ENCODE measurements at regions not wholly inside any gene's neighbourhood (a gene's known extent, or its start where the extent isn't known, plus 50 kb on each side); places are given as distances from the start of the nearest gene placed in this dataset.
"Not testable (repeated sequence)": the region's sequence is repeated elsewhere in the genome, so short reads cannot be mapped to it uniquely, and the experiment has no call there.

DNA sequence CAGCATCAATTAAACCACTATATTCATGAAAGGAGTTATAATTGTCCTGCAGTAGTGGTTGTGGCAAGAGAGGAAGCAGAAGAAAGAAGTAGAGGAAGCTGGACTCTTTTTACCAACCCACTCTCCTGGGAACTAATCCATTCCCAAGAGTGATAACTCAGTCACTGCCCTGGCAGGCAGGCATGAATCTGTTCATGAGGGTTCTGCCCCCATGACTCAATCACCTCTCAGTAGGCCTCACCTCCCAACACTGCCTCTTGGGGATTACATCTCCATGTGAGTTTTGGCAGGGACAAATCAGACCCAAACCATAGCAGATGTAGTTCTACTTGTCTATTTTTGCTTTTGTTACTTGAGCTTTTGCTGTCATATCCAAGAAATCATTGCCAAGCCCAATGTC is 232.7 kb upstream of the MAP2 start:
- no peak for DNase-seq

DNA sequence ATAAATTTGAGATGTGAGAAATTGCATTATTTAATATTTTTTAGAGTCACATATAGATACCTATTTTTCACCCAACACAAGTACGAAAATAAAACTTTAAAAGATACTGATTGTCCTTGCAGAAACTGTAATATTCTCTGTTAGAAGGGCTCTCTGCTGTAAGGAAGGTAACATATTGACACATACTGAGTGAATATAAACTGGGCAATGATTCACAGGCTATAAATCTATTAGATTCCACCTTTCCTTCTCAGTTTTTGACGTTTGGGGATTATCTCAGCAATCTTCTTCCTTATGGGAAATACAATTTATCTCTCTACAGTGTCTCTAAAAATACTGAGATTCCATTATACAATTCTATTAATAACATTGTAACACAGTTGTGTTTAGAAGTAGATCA is 229.1 kb upstream of the MAP2 start:
- DNase-seq, result no peak

DNA sequence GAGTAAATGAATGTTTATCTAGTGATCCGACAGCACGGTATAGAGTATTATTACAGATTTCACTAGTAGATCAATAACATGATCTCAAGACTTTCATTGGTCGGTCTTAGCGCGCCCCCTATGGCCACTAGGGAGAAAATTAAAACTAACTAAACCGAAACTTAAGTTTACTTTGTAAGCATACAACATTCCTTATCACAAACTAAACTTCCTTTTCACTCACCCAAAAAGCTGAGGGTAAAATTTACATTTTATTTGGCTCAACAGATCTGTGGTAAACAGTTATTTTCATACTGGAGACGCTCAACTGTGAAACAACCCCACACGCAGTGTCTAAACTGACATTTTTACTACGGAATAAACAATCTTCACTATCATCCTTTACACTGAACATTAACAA is 215.6 kb upstream of the MAP2 start:
- peak; percentile 36 for DNase-seq

DNA sequence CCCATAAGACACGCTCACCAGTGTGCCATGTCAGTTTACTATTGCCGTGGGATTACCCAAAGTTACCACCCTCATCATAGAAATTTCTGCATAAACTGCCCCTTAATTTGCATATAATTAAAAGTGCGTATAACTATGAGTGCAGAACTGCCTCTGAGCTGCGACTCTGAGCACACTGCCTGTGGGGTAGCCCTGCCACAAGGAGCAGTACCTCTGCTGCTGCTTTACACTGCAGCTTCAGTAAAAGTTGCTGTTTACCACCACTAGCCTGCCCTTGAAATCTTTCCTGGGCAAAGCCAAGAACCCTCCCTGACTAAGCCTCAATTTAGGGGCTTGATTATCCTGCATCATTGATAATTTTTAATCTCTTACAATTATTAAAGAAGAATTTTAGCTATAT is 213.9 kb upstream of the MAP2 start:
- no peak for DNase-seq

DNA sequence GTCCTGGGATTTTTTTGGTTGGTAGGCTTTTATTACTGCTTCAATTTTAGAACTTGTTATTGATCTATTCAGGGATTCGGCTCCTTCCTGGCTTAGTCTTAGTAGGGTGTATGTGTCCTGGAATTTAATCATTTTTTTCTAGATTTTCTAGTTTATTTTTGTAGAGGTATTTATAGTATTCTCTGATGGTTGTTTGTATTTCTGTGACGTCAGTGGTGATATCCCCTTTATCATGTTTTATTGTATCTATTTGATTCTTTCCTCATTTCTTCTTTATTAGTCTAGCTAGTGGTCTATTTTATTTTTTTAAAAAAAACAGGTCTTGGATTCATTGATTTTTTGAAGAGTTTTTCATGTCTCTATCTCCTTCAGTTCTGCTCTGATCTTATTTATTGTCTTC is 193.3 kb upstream of the MAP2 start:
- no peak for DNase-seq

DNA sequence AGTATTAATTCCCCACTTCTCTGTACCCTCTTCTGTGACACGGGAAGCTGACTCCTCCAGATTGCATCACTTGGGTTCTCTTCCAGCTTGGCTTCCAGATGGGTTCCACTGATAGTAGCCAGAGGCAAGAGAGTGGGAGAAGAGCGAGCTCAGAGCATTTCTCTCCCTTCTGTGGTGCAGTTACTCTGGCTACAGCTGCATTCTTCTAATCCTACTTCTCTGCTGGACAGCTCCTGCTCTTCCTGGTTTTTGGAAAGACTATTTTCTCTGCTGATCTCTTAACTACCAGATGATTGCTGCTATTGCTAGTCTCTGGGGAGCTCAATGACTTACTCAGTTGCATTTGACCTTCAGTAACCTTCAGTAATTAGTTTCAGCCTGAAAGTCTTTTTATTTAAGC is 187.5 kb upstream of the MAP2 start:
- DNase-seq, result no peak

DNA sequence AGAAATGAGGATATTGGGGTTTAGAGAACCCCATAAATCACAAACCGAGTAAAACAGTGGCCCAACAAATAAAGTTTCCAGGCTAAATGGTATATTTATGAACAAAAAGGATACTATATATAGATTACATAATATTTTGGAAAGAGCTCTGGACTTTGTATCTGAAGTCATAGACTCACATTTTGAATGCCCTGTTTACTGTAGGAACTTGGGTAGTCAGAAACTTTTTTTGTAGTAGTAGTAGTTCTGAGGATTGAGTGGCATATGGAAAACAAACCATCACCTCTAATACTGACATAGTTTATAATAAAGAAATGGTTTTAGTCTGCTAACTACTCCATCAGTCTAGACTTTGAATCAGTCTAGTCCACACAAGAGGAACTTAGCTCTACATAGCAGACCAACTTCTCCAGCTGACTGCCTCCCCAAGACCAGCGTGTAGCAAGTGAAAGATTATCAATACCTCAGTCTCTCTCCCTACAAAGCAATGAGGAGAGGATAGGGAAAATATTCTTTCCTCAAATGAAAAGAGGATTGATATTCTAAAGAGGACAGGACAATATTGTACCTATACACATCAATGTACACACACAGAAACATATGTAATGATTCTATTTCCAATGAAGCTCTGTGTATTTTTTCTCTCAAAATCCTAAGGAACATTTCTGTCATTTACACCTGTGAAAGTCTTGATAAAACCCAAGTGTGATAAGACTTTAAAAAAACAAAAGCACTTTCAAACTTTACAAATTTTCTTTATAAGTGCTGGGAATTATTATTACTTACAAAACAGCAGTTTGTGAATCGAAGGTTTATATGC is 184.9 kb upstream of the MAP2 start:
- DNase-seq, result no peak

DNA sequence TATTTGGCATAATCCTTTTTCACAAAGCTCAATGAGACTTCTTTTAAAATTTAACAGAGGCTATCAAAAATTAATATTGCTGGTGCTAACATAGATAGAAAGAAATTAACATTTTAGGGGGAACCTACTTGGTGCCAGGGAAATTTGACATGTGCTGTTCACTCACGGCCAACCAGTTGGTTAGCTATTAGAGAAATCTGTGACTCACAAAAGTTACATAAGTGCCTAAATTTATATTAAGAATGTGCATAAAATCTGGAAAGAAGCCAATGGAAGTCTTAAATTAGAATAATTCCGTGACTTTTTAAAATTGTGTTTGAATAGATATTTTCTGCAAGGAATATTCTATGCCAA is 184.3 kb upstream of the MAP2 start:
- no peak for DNase-seq

DNA sequence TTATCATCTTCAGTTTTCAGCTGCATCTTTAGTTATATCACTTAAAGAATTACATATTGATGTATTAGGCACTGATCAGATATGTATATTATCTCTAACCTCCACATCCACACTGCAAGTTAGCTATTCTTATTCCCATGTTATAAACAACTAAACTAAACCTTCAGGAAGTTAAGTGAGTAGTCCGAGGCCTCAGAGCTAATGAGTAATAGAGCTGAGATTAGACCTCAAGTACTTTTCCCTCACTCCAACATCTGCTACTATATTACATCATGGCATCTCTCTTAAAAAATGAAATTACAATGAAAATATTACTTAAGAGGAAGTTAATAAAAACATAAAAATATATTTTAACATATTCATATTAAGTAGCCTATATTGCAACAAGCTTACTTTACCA is 183.6 kb upstream of the MAP2 start:
- DNase-seq, result no peak

DNA sequence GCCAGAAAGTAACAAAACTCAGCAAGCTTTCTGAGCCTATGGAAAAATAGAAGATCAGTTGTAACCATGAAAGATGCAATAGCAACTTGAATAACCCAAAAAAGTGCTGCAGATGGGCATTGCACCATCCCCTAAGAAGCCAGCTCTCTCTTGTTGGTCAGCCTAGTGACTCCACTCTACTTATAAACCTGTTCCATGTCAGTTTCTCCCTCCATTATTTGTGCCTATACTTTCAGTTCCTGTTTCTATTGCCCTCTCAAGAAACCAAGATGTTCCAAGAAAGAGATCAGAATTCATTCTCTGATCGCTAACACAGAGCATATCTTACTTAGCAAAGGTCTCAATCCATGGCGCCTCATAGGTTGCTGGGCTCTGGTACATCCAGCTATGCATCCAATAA is 170.3 kb upstream of the MAP2 start:
- DNase-seq, result no peak

DNA sequence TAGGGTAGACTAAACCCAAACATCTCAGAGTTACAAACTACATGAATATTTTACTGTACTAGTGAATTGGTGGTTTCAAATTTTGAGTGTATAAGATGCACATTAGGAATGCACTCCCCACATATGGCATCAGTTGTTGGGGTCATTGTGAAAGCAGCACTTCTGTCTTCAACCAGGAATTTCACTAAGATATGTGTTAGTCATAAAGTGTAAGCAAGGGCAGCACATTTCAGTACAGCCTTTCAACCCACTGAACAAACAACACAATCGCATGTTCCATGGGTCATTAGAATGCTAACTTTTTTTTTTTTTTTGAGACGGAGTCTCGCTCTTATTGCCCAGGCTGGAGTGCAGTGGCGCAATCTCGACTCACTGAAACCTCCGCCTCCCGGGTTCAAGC is 164.1 kb upstream of the MAP2 start:
- no peak for DNase-seq

DNA sequence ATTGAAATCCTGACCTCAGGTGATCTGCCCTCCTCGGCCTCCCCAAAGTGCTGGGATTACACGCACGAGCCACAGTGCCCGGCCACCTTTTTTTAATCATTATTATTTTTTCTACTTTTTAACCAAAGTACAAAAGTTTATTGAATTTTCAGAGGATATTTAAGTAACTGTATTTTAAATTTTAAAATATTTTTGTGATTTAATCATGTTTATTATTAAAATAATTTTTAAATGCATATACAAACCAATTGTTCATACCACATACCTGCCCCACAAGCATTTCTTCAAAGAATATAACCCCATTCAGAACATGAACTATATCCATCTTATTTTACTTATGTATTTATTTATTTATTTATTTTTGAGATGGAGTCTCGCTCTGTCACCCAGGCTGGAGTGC is 163.6 kb upstream of the MAP2 start:
- no peak for DNase-seq

DNA sequence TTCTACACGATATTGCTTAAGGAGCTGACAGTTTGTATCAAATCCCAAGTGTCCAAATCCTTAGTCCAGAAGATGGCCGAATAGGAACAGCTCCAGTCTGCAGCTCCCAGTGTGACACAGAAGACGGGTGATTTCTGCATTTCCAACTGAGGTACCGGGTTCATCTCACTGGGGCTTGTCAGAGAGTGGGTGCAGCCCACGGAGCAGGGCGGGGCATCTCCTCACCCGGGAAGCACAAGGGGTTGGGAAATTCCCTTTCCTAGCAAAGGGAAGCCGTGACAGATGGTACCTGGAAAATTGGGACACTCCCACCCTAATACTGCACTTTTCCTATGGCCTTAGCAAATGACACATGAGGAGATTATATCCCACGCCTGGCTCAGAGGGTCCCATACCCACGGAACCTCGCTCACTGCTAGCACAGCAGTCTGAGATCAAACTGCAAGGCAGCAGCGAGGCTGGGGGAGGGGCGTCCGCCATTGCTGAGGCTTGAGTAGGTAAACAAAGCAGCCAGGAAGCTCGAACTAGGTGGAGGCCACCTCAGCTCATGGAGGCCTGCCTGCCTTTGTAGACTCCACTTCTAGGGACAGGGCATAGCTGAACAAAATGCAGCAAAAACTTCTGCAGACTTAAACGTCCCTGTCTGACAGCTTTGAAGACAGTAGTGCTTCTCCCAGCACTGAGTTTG is 162.3 kb upstream of the MAP2 start:
- DNase-seq, result not testable (repeated sequence)

DNA sequence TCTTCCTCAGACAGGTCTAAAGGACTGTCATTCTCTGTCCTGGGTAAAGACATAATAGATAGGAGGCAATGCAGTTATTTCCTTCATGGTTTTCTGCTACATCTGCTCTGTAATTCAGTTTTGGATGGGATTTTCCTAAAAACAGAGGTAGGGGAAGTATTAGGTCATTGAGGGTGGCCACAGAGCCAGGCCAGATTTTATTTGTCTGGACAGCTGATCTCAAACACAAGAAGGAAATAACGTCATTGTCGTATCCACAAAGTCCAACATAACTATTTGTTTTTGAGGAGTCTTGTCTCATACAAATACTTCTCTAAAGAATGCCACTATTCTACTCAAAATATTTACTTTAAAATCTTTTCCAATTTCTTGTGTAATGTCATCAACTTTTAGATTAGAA is 154.8 kb upstream of the MAP2 start:
- DNase-seq, result no peak

DNA sequence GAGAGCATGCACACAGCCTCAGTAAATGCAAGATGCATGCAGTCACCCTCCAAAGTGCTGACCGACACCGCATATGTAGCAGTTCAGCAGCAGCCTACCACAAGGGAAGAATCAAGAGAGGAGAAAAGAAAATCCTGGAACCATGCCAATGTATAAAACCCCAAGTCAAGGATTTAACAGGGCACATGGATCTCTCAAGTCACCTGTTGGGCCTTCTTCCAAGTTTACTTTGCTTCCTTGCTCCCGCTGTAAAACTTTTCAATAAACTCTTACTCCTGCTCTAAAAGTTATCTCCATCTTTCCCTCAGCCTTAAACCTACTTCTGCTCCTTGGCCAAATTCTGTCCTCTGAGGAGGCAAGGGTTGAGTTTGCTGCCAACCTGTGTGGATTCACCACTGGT is 147.8 kb upstream of the MAP2 start:
- no peak for DNase-seq

DNA sequence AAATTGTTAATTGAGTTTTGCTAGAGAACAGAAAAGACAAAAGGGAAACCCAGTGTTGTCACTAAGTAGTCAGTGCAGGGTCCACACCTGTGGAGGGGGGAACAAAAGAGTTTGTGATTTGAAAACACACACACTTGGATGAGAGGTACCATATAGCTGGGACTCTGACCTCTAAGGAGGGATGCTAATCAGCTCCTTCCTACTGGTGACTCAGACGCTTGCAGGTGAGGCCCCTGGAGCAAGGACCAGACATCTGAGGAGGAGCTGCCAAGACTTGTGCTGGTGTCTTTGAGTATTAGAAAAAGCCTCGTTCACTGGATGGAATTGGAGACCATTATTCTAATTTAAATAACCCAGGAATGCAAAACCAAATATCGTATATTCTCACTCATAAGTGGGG is 146.4 kb upstream of the MAP2 start:
- DNase-seq, result no peak

DNA sequence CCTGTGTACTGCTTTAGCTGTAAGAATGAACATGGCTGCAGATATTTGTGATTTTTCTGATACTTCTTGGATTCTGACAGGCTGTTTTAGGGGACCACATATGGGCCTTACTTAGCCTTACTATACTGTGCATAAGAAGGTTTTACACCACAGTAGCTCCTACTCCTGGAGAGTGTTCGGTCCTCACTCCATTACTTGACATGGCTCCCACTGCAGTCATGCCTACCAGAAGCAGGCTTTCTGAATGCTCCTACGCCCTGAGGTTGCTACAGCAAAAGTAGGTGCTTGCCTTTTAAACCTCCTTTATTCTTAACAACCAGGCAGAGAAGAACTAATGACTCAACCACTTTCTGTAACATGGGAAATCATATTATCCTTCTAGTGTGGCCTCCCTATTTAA is 125.2 kb upstream of the MAP2 start:
- DNase-seq, result no peak

DNA sequence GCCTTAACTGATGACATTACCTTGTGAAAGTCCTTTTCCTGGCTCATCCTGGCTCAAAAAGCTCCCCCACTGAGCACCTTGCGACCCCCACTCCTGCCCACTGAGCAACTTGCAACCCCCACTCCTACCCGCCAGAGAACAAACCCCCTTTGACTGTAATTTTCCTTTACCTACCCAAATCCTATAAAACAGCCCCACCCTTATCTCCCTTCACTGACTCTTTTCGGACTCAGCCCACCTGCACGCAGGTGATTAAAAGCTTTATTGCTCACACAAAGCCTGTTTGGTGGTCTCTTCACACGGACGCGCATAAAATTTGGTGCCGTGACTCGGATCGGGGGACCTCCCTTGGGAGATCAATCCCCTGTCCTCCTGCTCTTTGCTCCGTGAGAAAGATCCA is 124.4 kb upstream of the MAP2 start:
- not testable (repeated sequence) for DNase-seq

DNA sequence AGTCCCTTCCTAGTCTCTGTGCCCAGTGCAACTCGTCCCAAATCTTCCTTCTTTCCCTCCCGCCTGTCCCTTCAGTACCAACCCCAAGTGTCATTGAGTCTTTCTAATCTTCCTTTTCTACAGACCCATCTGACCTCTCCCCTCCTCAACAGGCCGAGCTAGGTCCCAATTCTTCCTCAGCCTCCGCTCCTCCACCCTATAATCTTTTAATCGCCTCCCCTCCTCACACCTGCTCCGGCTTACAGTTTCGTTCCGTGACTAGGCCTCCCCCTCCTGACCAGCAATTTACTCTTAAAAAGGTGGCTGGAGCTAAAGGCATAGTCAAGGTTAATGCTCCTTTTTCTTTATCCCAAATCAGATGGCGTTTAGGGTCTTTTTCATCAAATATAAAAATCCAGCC is 123.1 kb upstream of the MAP2 start:
- DNase-seq, result not testable (repeated sequence)

DNA sequence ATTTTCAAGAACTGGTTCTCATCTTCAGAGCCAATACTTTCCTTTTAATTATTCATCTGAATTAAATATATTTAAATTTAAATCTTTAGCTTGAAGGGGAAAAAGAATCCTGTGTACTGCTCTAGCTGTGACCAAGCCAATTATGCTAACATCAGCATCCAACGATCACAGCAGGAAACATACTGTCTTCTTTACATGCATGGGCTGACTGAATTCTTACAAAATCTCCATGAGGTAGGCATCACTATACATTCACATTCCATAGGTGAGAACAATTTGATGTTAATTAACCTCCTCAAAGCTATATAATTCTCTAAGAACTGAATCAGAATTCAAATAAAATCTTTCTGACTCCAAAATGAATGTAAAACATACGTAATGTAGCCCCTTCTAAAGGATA is 118.8 kb upstream of the MAP2 start:
- DNase-seq, result no peak

DNA sequence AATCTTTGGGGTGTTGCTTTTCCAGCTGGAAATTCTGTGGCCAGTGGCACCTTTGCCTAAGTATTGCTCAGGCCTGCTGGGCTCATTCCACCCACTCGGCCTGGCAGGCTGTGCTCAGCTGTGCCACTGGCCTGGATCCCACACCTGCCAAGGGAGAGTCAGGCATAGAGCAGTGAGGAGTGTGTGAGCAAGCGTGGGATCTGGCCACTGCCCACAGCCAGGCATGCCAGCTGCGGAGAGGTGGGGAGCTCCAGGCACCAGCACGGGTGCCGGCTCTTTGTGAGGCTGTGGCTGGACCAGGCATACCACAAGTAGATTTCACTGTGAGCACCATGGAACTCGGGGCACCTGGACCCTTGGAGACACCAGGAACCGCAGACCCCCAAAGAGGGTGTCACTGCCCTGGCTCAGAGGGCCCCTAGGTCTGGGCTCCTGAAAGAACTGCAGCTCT is 118.1 kb upstream of the MAP2 start:
- DNase-seq, result no peak

DNA sequence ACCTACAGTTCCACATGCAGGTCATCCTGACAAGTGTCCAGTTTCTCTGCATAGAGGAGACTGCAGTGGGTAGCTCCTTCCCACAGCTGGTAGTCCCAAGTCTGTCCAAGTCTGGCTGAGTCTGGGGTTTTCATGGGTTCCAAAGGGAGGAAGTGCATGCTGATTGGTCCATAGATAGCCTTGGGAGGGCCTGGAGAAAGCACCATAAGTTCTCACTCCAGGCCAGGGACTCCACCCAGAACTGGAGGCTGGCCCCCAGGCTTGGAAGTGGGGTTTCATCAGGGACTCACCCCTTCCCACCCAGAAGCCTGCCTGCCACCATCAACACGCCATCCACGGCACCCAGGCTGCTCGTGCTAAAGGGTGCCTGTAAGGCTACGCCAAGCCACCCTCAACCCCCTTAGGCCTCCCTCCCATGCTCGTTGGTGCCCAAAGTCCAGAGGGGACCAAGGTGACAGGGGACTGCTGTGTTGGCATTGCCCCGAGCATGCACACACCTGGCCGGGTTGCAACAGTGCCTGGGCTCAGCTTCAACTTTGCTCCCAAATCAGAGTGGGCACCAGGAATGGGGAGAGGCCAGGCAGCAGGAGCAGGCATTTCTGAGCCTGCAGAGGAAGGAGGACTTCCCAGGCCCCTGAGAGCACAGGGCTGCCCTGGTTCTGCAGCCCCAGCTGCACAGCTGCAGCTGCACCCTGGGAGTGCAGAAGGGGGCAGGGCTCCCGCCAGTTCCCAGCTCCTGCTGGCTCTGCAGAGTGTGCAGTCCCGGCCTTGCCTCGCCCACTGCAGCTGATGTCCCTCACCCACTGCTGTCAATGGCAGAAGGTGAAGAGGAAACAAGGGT is 116.5 kb upstream of the MAP2 start:
- no peak for DNase-seq

DNA sequence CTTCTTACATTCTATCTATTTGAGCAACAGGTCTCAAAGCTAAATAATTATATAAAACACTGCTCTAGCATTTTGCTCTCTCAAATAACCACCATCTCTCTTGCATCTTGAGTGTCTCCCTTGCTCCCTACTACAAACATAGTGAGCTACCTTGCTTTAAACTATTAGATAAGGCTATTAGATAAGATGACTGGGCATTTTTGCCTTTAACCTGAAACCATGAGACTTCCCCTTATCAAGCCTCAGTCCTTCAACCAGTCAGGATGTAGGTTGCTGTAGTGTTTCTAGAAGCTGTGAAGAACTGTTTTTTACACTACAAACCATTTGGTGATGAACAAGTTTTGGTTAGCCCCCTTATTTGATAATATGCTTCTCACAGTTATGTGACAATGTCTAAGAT is 115.4 kb upstream of the MAP2 start:
- DNase-seq, result no peak

DNA sequence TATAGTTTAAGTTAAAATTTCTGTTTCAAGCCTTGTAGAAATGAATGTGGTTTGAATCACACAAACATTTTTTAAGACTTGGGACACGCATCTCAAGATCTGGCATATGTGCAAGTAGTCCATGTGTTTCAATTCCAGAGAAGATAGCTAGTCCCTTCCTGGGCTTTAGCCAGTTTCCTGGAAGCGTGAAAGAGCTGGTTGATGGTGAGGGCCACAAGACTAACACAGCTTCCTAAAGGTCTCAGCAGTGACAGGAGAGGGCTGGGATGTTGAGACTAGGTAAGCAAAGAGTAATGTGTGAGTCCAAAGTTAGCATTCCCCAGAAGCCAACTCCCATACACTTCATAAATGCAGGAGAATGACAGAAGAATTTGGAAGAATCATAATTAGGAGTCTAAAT is 111.9 kb upstream of the MAP2 start:
- DNase-seq, result no peak
